Pancreas (tissue), 10 donors: ENCODE measurements at regions not wholly inside any gene's neighbourhood (a gene's known extent, or its start where the extent isn't known, plus 50 kb on each side); places are given as distances from the start of the nearest gene placed in this dataset.
A peak's percentile ranks its signal among the peaks of the same experiment; 100 is the strongest.

Experiments used
- ATAC-seq, 4 donors: fragments of 200-7000 bp; cut with Tn5 transposase; one replicate each; pipeline versions ENCODE4 v1.8.0 to v1.9.1; 2020; ENCODE audit warnings: mild to moderate bottlenecking in 4 of 4, moderate library complexity in 4 of 4
- DNase-seq, 6 donors: peaks; one replicate each; pipeline ENCODE4 v3.0.0-alpha.2; 2020
- FAIRE-seq: peaks from 2 replicates; lab custom pipeline; 2012; peaks lifted over from hg19 to GRCh38; lab: Jason Lieb, UNC
- H3K27ac ChIP-seq, 4 donors: fragments of 200-600 bp; sonication (generic); 1 replicate in 3 of 4; 2 replicates in 1 of 4; pipeline versions ENCODE4 v1.5.0 to v1.8.0; 2020
- H3K27me3 ChIP-seq, 4 donors: fragments of 200-600 bp; one replicate each; pipeline ENCODE4 v1.8.0; 2021
- H3K36me3 ChIP-seq, 3 donors: fragments of 200-600 bp; sonication (generic) in 1 of 3; one replicate each; pipeline versions ENCODE4 v1.5.0 to v1.8.0; 2020 to 2021
- H3K4me1 ChIP-seq, 3 donors: fragments of 200-600 bp; one replicate each; pipeline ENCODE4 v1.8.0; 2021
- H3K4me3 ChIP-seq, 4 donors: fragments of 200-600 bp; sonication (generic) in 2 of 4; one replicate each; pipeline versions ENCODE4 v1.5.0 to v1.8.0; 2020 to 2021
- H3K9me3 ChIP-seq, 4 donors: fragments of 200-600 bp; one replicate each; pipeline ENCODE4 v1.8.0; 2021
- WGBS, 2 donors: extraction: QIAGEN DNeasy Blood & Tissue Kit; methylation state at CpG; one replicate each; pipeline ENCODE4 v1.1.7; 2013; 5-methylcytosine and 5-hydroxymethylcytosine counted together
- intact Hi-C, 3 donors: fragments of 100-400 bp; cut with DNase I; formaldehyde crosslinking; loops; one replicate each; pipeline versions ENCODE4 v1.11.1 to v1.14.2; 2022
- TF ChIP-seq, protein P1 (sequence below), 4 donors: fragments of 200-600 bp; sonication (generic) in 3 of 4; IDR thresholded peaks; one replicate each; pipeline versions ENCODE4 v1.5.0 to v1.8.0; 2021; ENCODE audit warnings: antibody characterized with exemption in 4 of 4
- donor health status: healthy with polysubstance abuse.
- donor health status: DM: no; HTN: no; CAD: no; lungs with moderate emphysema.
- donor health status: DM: no; HTN: no; CAD: no.
- donor health status: control.
- donor health status: control.
- donor health status: Bipolar disorder and iron deficiency.
- donor health status: DM: yes; HTN: yes; CAD: no.
- donor health status: DM: no; HTN: no; CAD: no.
- donor health status: DM: no; HTN: no; CAD: no.
- donor health status: DM: yes; HTN: yes; CAD: no.

DNA sequence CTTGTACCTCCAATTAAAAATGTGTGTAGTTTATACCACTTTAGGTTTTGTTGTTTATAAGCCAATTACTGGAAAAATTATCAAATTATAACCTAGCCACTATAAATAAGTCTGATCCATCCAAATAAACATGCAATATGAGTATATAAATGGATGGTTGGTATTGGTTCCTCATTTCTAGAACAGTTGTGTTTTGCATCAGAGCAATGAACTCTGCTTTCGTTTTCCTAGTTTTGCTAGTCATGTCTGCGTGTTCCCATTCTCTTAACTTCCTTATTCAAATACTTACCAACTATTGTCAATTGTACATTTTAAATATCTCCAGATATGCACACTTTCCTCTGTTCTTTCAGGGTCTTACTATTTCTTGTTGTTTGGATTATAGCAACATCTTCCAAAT, 641.7 kb downstream of the NR4A2 start:
- DNase-seq (no peak), FAIRE-seq (no peak), ATAC-seq (peak in 2 of 4 donors; percentile 41 to 47)
- Histone ChIP-seq H3K36me3 (no peaks in the 10 kb centered on the region), H3K27ac (no peak overlapping the region), H3K4me1 (no peaks in the 10 kb centered on the region), H3K27me3 (no peaks in the 10 kb centered on the region), H3K9me3 (no peaks in the 10 kb centered on the region), H3K4me3 (no peak overlapping the region)
- TF ChIP-seq, protein P1, sequence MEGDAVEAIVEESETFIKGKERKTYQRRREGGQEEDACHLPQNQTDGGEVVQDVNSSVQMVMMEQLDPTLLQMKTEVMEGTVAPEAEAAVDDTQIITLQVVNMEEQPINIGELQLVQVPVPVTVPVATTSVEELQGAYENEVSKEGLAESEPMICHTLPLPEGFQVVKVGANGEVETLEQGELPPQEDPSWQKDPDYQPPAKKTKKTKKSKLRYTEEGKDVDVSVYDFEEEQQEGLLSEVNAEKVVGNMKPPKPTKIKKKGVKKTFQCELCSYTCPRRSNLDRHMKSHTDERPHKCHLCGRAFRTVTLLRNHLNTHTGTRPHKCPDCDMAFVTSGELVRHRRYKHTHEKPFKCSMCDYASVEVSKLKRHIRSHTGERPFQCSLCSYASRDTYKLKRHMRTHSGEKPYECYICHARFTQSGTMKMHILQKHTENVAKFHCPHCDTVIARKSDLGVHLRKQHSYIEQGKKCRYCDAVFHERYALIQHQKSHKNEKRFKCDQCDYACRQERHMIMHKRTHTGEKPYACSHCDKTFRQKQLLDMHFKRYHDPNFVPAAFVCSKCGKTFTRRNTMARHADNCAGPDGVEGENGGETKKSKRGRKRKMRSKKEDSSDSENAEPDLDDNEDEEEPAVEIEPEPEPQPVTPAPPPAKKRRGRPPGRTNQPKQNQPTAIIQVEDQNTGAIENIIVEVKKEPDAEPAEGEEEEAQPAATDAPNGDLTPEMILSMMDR (IDR thresholded peaks at IDR 0.05), result no peak
- 56 to 69% methylated on average over 2 of the region's 2 CpGs for WGBS, 2 donors
- intact Hi-C loops, result no loop called here

DNA sequence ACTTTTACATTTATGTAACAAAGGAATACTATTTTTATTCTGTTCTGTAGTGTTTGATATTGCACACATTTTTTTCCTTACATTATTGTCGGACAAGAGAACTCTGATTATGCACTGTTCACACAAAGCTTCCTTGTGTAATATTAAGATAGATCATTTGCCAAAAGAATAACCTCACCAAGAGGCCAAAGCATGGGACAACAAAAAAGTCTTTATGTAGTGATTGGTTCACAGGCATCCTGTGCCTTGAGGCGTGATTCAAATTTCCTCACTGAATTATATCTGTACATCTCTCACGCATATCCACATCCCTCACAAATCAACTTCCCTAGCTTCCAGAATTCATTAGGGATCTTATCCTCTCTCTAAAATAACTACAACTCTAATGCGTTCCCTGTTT, 642.7 kb downstream of the NR4A2 start:
- H3K4me3 ChIP-seq, result no peak overlapping the region
- H3K9me3 ChIP-seq, result no peaks in the 10 kb centered on the region
- H3K4me1 ChIP-seq, result no peaks in the 10 kb centered on the region
- ATAC-seq, result no peak
- no peak for FAIRE-seq
- intact Hi-C loops, result no loop called here
- TF ChIP-seq, protein P1 (IDR thresholded peaks at IDR 0.05), result no peak
- H3K27ac ChIP-seq, result no peak overlapping the region
- H3K27me3 ChIP-seq, result no peaks in the 10 kb centered on the region
- 46 to 67% methylated on average over 4 of the region's 4 CpGs for WGBS, 2 donors
- H3K36me3 ChIP-seq, result no peaks in the 10 kb centered on the region
- DNase-seq, result no peak

DNA sequence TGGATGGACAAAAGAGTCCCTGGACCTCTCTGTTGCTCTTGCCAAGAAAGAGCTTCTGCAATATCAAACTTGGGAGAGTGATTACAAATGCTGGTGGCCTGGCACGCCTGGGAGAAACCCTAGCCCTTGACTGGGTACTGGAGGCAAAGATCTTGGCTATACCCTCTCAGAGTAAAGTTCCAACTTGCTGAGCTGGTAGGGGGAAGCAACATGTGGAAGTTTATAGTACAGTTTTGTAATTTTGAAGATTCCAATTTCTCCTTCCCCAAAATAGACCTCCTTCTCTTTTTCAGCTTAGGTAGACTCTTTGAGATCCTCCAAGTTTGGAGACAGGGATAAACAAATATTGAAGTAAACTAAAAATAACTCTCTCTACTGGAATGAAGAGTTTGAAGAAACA, 645.3 kb downstream of the NR4A2 start:
- DNase-seq (peak in 1 of 6 donors; percentile 14), FAIRE-seq (no peak), ATAC-seq (no peak)
- no peak overlapping the region for H3K4me3 ChIP-seq
- H3K4me1 ChIP-seq, result no peaks in the 10 kb centered on the region
- intact Hi-C loops, result no loop called here
- WGBS, 2 donors, result 50 to 57% methylated on average over 1 of the region's 1 CpG
- H3K36me3 ChIP-seq, result no peaks in the 10 kb centered on the region
- H3K27ac ChIP-seq, result no peak overlapping the region
- no peaks in the 10 kb centered on the region for H3K27me3 ChIP-seq
- TF ChIP-seq, protein P1 (IDR thresholded peaks at IDR 0.05), result no peak
- H3K9me3 ChIP-seq, result no peaks in the 10 kb centered on the region

DNA sequence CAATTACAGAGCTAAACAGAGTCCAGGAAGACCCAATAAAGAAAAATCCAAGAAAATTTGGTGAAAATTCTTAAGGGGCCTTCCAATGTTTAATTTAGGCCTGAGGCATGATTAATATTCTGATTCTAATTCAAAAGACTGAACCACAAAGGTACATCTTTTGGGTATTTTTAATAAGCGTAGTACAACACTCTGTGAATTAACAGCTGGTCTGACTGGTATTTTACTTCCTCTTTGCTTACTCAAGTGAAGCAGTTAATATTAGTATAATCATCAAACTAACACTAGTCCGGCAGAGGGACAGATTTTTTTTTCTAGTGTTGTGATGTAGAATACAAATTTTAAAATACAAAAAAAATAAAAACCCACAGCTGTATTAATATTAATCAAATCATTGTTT, 652.9 kb downstream of the NR4A2 start:
- Histone ChIP-seq H3K4me3 (no peak overlapping the region), H3K27ac (no peak overlapping the region), H3K27me3 (peaks cover 0 to 3% (median 0%) of the 10 kb centered on the region in 4 donors), H3K9me3 (no peaks in the 10 kb centered on the region), H3K4me1 (no peaks in the 10 kb centered on the region), H3K36me3 (no peaks in the 10 kb centered on the region)
- intact Hi-C loops, result no loop called here
- ATAC-seq, result no peak
- WGBS, 2 donors, result 25 to 34% methylated on average over 2 of the region's 2 CpGs
- DNase-seq, result no peak
- TF ChIP-seq, protein P1 (IDR thresholded peaks at IDR 0.05), result no peak
- peak; percentile 85 for FAIRE-seq

DNA sequence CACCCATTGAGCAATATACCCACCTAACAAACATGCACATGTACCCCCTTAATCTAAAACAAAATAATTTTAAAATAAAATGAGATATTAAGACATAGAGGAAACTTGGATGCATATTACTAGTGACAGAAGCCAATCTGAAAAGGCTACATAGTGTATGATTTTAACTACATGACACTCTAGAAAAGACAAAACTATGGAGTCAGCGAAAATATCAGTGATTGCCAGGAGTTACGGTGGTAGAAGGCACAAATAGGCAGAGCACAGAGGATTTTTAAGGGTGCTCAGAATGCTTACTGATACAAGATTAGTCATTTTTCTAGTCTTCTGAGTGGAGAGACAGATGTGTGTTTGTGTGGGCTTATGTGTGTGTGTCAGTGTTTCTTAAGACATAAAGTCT, 656.6 kb downstream of the NR4A2 start:
- no peak overlapping the region for H3K27ac ChIP-seq
- H3K36me3 ChIP-seq, result no peaks in the 10 kb centered on the region
- TF ChIP-seq, protein P1 (IDR thresholded peaks at IDR 0.05), result no peak
- H3K4me3 ChIP-seq, result no peak overlapping the region
- no peaks in the 10 kb centered on the region for H3K9me3 ChIP-seq
- no peaks in the 10 kb centered on the region for H3K4me1 ChIP-seq
- DNase-seq (no peak), ATAC-seq (no peak), FAIRE-seq (no peak)
- WGBS, 2 donors, result 71 to 79% methylated on average over 2 of the region's 2 CpGs
- peaks cover 0 to 3% (median 0%) of the 10 kb centered on the region in 4 donors for H3K27me3 ChIP-seq
- intact Hi-C loops, result no loop called here
